H1 (cell line): ENCODE measurements at regions not wholly inside any gene's neighbourhood (a gene's known extent, or its start where the extent isn't known, plus 50 kb on each side); places are given as distances from the start of the nearest gene placed in this dataset.

ENCODE experiments used
- FOSL1 ChIP-seq: IDR thresholded peaks from 2 replicates; pipeline ENCODE4 v1.6.1; 2011; ENCODE audit warnings: mild to moderate bottlenecking, low read depth, low read length, moderate library complexity; ENCODE audit not compliant: insufficient read depth
- POLR2A ChIP-seq, 2 experiments: IDR thresholded peaks; 1 replicate in 1 of 2; 2 replicates in 1 of 2; pipeline ENCODE4 v1.6.1; 2011; ENCODE audit warnings: low read depth in 2 of 2, low read length in 2 of 2, mild to moderate bottlenecking in 2 of 2; ENCODE audit errors: control extremely low read depth in 1 of 2
- RFX5 ChIP-seq: IDR thresholded peaks from 2 replicates; pipeline ENCODE4 v1.6.1; 2011; ENCODE audit warnings: low read depth, low read length, improper control_type of control experiment, borderline replicate concordance
- SP1 ChIP-seq: IDR thresholded peaks from 2 replicates; pipeline ENCODE4 v1.6.1; 2011; ENCODE audit warnings: low read depth, low read length
- TEAD4 ChIP-seq: IDR thresholded peaks from 2 replicates; pipeline ENCODE4 v1.6.1; 2012; ENCODE audit warnings: low read depth, low read length, inconsistent platforms, mixed read lengths
- TF ChIP-seq, protein P1 (sequence below), 3 experiments: IDR thresholded peaks; 1 replicate in 2 of 3; 2 replicates in 1 of 3; pipeline versions ENCODE4 v1.5.1 to v1.6.1; 2011; ENCODE audit warnings: low read length in 3 of 3, mild to moderate bottlenecking in 3 of 3, inconsistent platforms in 2 of 3, low read depth in 1 of 3, moderate library complexity in 1 of 3; ENCODE audit not compliant: insufficient read depth in 1 of 3; ENCODE audit errors: control extremely low read depth in 1 of 3

DNA sequence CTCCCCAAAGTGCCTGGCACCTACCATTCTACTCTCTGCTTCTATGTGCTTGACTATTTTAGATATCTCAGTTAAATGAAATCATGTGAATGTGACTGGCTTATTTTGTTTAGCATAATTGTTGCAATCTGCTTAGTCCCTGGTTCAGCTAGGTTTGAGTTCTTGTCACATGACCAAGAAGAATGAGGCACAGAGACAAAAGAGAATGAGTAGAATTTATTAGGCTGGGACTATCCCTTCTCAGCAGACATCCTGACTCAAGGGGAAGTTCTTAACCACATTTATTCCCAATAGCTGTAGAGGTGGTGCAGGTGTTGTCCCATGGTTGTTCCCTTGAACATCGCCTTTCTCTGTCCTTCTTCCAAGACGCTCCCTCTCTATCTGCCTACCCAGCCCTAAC, 1485.7 kb downstream of the KCNT2 start:
- TF ChIP-seq SP1 (no peak), FOSL1 (no peak), TEAD4 (no peak), POLR2A (IDR thresholded peaks at IDR 0.05; ENCODE audit: control extremely low read depth in 1 of 2, low read depth in 2 of 2, low read length in 2 of 2) (no peak), RFX5 (no peak)
- TF ChIP-seq, protein P1, sequence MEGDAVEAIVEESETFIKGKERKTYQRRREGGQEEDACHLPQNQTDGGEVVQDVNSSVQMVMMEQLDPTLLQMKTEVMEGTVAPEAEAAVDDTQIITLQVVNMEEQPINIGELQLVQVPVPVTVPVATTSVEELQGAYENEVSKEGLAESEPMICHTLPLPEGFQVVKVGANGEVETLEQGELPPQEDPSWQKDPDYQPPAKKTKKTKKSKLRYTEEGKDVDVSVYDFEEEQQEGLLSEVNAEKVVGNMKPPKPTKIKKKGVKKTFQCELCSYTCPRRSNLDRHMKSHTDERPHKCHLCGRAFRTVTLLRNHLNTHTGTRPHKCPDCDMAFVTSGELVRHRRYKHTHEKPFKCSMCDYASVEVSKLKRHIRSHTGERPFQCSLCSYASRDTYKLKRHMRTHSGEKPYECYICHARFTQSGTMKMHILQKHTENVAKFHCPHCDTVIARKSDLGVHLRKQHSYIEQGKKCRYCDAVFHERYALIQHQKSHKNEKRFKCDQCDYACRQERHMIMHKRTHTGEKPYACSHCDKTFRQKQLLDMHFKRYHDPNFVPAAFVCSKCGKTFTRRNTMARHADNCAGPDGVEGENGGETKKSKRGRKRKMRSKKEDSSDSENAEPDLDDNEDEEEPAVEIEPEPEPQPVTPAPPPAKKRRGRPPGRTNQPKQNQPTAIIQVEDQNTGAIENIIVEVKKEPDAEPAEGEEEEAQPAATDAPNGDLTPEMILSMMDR (IDR thresholded peaks at IDR 0.05; ENCODE audit: control extremely low read depth in 1 of 3, insufficient read depth in 1 of 3, low read depth in 1 of 3, low read length in 3 of 3): no peak
